ENCODE measurements at regions not wholly inside any gene's neighbourhood (a gene's known extent, or its start where the extent isn't known, plus 50 kb on each side); places are given as distances from the start of the nearest gene placed in this dataset.

DNA sequence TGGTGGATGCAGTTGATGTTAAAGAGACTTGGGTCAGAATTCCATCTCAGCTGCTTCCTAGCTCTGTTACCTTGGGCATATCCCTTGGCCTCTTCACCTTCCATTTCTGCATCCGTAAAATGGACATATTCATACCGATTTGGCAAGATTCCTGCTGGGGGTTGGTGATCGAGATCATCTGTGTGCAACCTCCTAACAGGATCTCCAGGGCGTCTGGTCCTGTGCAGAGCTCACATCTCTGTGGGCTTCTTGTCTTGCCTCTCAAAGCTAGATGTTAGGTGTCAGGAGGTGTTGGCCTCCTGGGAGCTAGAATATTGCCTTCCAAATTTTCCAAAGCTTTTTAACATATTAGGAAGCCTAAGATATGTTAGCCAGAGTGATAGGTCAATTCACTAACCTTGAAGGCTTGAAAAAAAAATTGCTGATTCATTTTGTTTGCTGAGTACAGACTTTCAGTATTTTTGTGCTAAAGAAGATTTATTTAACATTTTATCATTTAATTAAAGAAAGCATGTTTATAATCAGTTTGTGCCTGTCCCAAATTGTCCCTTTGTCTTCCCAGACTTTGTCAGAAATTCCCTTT lies 69.7 kb upstream of the ZNF516 start:
- H3K4me3 ChIP-seq (ENCODE audit: low read depth, low read length), result no peak overlapping the region
- POLR2A ChIA-PET, result interaction anchor here (0.5 to 1.0 kb wide), 3 partner anchors 74 to 1354 kb away, joined by 3 to 5 read pairs (median 4); partner anchors contain the start of gene TSHZ1
- TF ChIP-seq, protein P1, sequence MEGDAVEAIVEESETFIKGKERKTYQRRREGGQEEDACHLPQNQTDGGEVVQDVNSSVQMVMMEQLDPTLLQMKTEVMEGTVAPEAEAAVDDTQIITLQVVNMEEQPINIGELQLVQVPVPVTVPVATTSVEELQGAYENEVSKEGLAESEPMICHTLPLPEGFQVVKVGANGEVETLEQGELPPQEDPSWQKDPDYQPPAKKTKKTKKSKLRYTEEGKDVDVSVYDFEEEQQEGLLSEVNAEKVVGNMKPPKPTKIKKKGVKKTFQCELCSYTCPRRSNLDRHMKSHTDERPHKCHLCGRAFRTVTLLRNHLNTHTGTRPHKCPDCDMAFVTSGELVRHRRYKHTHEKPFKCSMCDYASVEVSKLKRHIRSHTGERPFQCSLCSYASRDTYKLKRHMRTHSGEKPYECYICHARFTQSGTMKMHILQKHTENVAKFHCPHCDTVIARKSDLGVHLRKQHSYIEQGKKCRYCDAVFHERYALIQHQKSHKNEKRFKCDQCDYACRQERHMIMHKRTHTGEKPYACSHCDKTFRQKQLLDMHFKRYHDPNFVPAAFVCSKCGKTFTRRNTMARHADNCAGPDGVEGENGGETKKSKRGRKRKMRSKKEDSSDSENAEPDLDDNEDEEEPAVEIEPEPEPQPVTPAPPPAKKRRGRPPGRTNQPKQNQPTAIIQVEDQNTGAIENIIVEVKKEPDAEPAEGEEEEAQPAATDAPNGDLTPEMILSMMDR (IDR thresholded peaks at IDR 0.05; ENCODE audit: insufficient read depth, low read length, missing control alignments), result no peak
- DNase-seq (ENCODE audit: low read depth, low spot score), result no peak
- CTCF ChIA-PET, result no interaction called here

DNA sequence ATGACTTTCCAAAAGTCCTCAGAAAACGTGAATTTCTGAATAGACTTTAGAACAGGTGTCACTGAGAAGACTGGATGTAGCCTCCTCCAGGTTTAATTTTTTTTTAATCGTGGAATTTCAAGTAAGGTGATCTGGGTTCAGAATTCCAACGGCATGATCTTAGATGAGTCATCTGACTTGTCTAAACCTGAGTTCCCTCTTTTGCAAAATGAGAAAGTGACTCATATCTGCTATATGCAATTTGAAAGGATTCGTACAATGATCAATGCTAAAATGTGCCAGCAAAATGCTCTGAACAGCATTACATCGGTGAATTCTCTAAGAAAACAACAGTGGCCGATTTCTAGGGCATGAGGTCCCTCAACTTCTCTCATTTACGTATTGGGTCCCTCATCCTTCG lies 69.1 kb upstream of the ZNF516 start:
- no peak overlapping the region for H3K4me3 ChIP-seq (ENCODE audit: low read depth, low read length)
- ChIA-PET CTCF (no interaction called here), POLR2A (no interaction called here)
- no peak for DNase-seq (ENCODE audit: low read depth, low spot score)
- TF ChIP-seq, protein P1 (IDR thresholded peaks at IDR 0.05; ENCODE audit: insufficient read depth, low read length, missing control alignments), result no peak

DNA sequence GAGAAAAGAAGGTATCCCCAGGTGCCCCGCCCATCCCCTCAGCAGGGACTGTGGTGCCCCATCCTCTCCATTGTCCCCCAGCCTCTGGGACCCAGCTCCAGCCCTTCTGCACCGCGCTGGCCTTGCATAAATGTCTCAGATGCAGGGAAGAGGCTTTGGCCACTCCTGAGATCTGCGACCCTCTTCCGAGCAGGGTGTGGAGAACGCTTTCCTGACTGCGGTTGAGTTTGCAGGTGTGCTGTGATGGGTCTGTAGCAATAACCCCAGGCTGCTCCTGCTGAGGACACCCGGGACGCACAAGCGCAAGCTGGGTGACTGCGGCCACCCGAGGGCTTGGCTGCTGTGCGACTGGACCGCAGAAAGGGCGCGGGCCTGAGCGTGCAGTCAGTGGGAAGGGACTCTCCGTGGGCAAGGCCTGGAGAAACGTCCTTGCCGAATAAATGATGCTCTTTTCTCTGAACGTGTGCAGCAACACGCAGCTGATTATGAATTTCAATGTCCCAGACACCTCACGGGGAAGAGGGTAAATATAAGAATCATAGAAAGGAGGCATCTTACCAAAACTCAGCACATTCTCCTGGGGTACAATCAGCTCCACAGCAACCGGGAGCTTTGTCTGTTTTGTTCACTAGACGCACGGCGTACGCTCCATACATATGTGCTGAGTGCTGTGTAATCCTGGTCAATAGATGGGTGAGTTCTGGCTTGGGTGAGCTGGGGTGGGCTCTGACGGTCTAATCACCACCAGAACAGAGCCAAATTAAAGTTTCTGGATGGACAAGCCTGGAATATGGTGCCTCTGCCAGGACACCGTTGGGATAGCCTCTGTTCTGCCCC lies 67.5 kb upstream of the ZNF516 start:
- CTCF ChIA-PET, result no interaction called here
- H3K4me3 ChIP-seq (ENCODE audit: low read depth, low read length), result no peak overlapping the region
- TF ChIP-seq, protein P1 (IDR thresholded peaks at IDR 0.05; ENCODE audit: insufficient read depth, low read length, missing control alignments), result no peak
- POLR2A ChIA-PET, result no interaction called here
- DNase-seq (ENCODE audit: low read depth, low spot score), result no peak

DNA sequence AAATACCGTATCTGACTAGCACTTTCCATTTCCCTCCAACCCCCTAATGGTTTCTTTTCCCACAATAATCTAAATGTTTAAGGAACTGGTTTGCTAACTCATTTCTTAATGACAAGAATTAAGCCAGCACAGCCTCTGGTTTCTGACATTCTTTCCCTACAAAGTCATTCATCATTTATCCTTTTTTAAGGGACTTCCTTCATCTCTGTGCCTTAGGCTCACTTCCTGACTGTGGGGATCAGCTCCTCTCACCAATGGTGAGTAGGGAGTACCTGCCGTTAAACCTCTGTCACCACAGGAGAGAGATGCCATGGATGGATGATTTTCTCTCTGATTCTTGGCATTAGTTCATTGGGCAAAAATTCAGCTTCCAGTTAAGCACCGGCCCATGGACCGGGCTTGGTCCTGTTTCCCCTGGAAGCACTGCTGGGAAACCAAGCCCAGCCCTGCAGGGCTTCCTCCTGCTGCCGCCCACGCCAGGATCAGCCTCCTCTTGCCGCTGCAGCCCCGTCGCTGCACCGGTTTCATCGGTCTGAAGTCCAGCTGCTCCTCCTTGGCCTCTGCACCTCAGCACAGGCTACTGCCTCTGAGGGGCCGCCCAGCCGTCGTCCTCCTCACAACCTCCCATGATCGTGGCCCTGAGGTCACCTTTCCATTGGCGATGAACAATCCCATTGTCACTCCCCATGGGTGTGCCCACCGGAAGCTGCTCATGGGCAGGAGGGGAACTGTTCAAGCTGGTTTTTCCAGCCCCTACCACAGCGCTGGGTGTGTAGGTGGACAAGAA lies 64.0 kb upstream of the ZNF516 start:
- ChIA-PET CTCF (no interaction called here), POLR2A (no interaction called here)
- no peak for DNase-seq (ENCODE audit: low read depth, low spot score)

DNA sequence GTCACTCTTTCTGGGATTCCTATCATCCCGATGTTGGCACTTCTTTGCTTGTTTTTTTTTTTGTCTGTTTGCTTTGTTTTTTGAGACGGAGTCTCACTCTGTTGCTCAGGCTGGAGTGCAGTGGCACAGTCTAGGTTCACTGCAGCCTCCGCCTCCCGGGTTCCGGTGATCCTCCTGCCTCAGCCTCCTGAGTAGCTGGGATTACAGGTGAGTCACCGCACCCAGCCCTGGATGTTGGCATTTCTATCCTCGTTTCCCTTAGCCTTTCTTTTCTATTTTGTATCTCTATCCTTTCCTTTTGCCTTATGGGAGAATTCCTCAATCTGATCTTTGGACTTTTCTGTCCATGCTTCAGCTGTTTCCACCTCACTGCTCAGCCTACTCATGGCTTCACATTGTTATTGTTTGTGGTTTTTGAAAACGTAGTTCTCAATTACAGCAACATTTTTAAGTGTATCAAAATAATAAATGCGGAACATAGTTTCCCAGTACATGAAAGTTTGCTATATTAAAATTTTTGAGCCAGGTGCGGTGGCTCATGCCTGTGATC lies 62.1 kb upstream of the ZNF516 start:
- H3K4me3 ChIP-seq (ENCODE audit: low read depth, low read length), result no peak overlapping the region
- TF ChIP-seq, protein P1 (IDR thresholded peaks at IDR 0.05; ENCODE audit: insufficient read depth, low read length, missing control alignments), result no peak
- ChIA-PET CTCF (no interaction called here), POLR2A (no interaction called here)
- DNase-seq (ENCODE audit: low read depth, low spot score), result no peak

More for the DNA sequence above, 64.0 kb upstream of the ZNF516 start:
- H3K4me3 ChIP-seq (ENCODE audit: low read depth, low read length), result no peak overlapping the region
- TF ChIP-seq, protein P1 (IDR thresholded peaks at IDR 0.05; ENCODE audit: insufficient read depth, low read length, missing control alignments), result no peak

Data from AG04449 (cell line).